T-helper 9 cell (primary cell): ENCODE measurements at regions not wholly inside any gene's neighbourhood (a gene's known extent, or its start where the extent isn't known, plus 50 kb on each side); places are given as distances from the start of the nearest gene placed in this dataset.

ENCODE experiments used
- DNase-seq: peaks from one replicate; pipeline ENCODE4 v3.0.0-alpha.2; 2020

GRCh38 chr16:79437764-79438751, 162.5 kb downstream of the MAF start:
- no peak for DNase-seq

GRCh38 chr16:79436885-79437284, 163.7 kb downstream of the MAF start:
- no peak for DNase-seq

GRCh38 chr16:79434771-79435170, 165.8 kb downstream of the MAF start:
- DNase-seq: no peak

GRCh38 chr16:79434092-79434491, 166.4 kb downstream of the MAF start:
- DNase-seq: no peak

- no peak for DNase-seq
Observed at GRCh38 chr16:79431923-79432322, 168.6 kb downstream of the MAF start.

GRCh38 chr16:79430191-79430678, 170.3 kb downstream of the MAF start:
- DNase-seq: no peak

GRCh38 chr16:79429381-79430190, 171.0 kb downstream of the MAF start:
- no peak for DNase-seq

- no peak for DNase-seq
Observed at GRCh38 chr16:79426663-79427062, 173.9 kb downstream of the MAF start.

- no peak for DNase-seq
Observed at GRCh38 chr16:79422064-79422463, 178.5 kb downstream of the MAF start.

GRCh38 chr16:79421126-79421525, 179.4 kb downstream of the MAF start:
- DNase-seq: no peak

GRCh38 chr16:79420493-79420892, 180.0 kb downstream of the MAF start:
- DNase-seq: no peak

- DNase-seq: no peak
Observed at GRCh38 chr16:79419148-79419547, 181.4 kb downstream of the MAF start.

GRCh38 chr16:79417601-79418008, 182.9 kb downstream of the MAF start:
- DNase-seq: no peak

GRCh38 chr16:79415983-79416640, 184.4 kb downstream of the MAF start:
- DNase-seq: no peak

GRCh38 chr16:79412783-79413225, 187.7 kb downstream of the MAF start:
- DNase-seq: no peak

- DNase-seq: no peak
Observed at GRCh38 chr16:79411805-79412204, 188.7 kb downstream of the MAF start.

GRCh38 chr16:79411357-79411756, 189.2 kb downstream of the MAF start:
- DNase-seq: no peak

GRCh38 chr16:79409978-79410377, 190.6 kb downstream of the MAF start:
- DNase-seq: no peak

- DNase-seq: no peak
Observed at GRCh38 chr16:79408355-79408754, 192.2 kb downstream of the MAF start.

GRCh38 chr16:79407461-79408135, 192.9 kb downstream of the MAF start:
- DNase-seq: no peak

GRCh38 chr16:79407005-79407404, 193.5 kb downstream of the MAF start:
- DNase-seq: no peak

- DNase-seq: no peak
Observed at GRCh38 chr16:79404571-79404970, 196.0 kb downstream of the MAF start.
